Cardiac fibroblast (primary cell): ENCODE measurements at regions not wholly inside any gene's neighbourhood (a gene's known extent, or its start where the extent isn't known, plus 50 kb on each side); places are given as distances from the start of the nearest gene placed in this dataset.

Experiments used
- DNase-seq, 2 donors: peaks; one replicate each; pipeline versions ENCODE4 v3.0.0 to v3.0.0-alpha.2; 2010; ENCODE audit warnings: low read depth in 2 of 2
- H3K4me3 ChIP-seq, 2 donors: replicated peaks in 1 of 2; 1 replicate in 1 of 2; 2 replicates in 1 of 2; pipeline ENCODE4 v1.5.1; 2011; ENCODE audit warnings: low read depth in 2 of 2, low read length in 2 of 2, mild to moderate bottlenecking in 2 of 2, moderate library complexity in 1 of 2
- CTCF ChIP-seq: IDR thresholded peaks from one replicate; pipeline ENCODE4 v1.5.1; 2011; ENCODE audit warnings: low read depth, mild to moderate bottlenecking, low read length, inconsistent platforms

- H3K4me3 ChIP-seq: no peak overlapping the region
- no peak for DNase-seq
- no peak for TF ChIP-seq CTCF
These were observed 204.3 kb upstream of the PSMD7 start for GRCh38 chr16:74092336-74092735.

DNA sequence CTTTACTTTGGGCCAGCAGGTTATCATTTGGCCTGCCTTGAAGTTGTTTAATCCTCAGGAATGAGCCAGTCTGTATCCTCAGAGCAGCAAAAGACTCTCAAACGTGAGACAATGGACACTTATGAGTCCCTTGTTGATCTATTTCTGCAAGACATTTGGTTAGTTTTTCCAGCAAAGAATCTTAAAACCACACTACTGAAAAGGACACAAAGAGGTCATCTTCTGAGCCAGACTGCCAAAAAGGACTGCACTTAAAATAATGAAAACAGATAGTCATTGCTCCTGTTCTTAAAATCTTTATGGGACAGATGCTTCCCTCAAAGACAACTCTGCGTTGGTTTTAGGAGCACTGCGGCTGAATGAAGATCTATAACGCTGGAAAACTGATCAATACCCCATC is 205.7 kb upstream of the PSMD7 start:
- H3K4me3 ChIP-seq: no peak overlapping the region
- DNase-seq: no peak
- TF ChIP-seq CTCF: no peak

DNA sequence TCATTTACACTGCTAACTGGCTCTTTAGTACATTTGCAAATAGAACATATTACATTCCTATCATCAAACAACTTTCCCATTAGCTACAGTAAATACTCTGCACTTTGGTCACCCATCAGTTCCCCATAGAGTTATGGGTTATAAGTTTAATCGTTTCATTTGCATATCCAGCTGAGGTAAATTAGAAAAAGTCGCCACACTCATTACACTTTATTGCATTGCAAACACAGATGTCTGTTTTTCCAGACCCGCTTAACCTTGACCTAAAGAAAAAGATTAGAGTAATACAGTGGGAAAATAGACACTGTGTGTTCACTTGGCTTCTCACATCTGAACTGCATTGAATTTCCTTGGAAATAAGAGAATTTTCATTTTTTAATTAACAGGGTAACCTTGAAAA is 213.1 kb upstream of the PSMD7 start:
- no peak overlapping the region for H3K4me3 ChIP-seq

DNA sequence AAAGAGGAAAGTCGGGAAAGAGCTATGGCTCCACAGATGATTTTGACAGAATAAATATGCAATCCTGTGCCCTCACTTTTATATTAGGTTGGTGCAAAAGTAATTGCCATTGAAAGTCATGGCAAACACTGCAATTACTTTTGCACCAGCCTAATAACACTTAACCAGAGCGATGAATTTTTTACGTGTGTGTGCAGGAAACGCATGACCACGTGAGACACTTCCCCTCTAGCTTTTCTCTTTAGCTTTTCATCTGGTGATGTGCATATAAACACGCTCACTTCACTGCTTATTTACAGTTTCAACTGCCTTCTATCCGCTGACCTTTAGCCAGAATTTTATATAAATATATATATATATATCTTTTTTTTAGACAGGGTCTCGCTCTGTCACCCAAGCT is 216.3 kb upstream of the PSMD7 start:
- no peak for DNase-seq
- H3K4me3 ChIP-seq: no peak overlapping the region
- TF ChIP-seq CTCF: no peak

More for the DNA sequence above, 213.1 kb upstream of the PSMD7 start:
- DNase-seq: no peak
- no peak for TF ChIP-seq CTCF

- TF ChIP-seq CTCF: no peak
- DNase-seq: no peak
- no peak overlapping the region for H3K4me3 ChIP-seq
These were observed 217.4 kb upstream of the PSMD7 start for GRCh38 chr16:74079232-74079586.

- no peak overlapping the region for H3K4me3 ChIP-seq
- TF ChIP-seq CTCF: no peak
- DNase-seq: no peak
These were observed 217.9 kb upstream of the PSMD7 start for GRCh38 chr16:74078511-74079231.

DNA sequence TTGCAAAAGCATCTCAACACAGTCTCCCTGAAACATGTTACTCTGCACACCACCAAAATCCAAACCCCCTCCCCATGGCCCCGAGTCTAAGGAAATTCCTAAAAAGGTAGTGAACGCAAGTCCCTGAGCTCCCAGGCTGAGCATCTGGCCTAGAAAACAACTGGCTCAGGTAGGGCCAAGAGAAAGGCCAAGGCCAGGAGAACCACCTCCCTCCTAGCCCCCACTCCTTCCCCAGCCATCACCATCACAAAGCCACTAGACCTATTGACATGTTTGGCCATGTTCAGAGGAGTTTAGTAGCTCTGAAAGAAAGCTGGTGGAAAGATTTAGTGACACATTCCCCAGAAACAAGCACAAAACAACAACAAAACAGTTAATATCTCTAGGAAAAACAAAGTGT is 220.0 kb upstream of the PSMD7 start:
- no peak for TF ChIP-seq CTCF
- no peak overlapping the region for H3K4me3 ChIP-seq
- DNase-seq: no peak
